Fibroblast of lung (primary cell): ENCODE measurements at regions not wholly inside any gene's neighbourhood (a gene's known extent, or its start where the extent isn't known, plus 50 kb on each side); places are given as distances from the start of the nearest gene placed in this dataset.
A peak's percentile ranks its signal among the peaks of the same experiment; 100 is the strongest.

Source experiments
- DNase-seq, 2 donors: peaks; one replicate each; pipeline versions ENCODE4 v3.0.0 to v3.0.0-alpha.2; 2010; ENCODE audit warnings: low read depth in 2 of 2
- H2AFZ ChIP-seq: 2 replicates; pipeline ENCODE4 v1.5.1; 2012; ENCODE audit warnings: low read length, control low read depth, inconsistent platforms
- H3K27ac ChIP-seq: 2 replicates; pipeline ENCODE4 v1.5.1; 2011; ENCODE audit warnings: low read length, control low read depth; ENCODE audit not compliant: insufficient read depth
- H3K27me3 ChIP-seq: 2 replicates; pipeline ENCODE4 v1.5.1; 2011; ENCODE audit warnings: mild to moderate bottlenecking, low read length; ENCODE audit not compliant: control insufficient read depth, insufficient read depth
- H3K36me3 ChIP-seq: 2 replicates; pipeline ENCODE4 v1.5.1; 2011; ENCODE audit warnings: low read length; ENCODE audit not compliant: control insufficient read depth, insufficient read depth
- H3K4me1 ChIP-seq: 2 replicates; pipeline ENCODE4 v1.5.1; 2011; ENCODE audit warnings: low read length; ENCODE audit not compliant: control insufficient read depth, insufficient read depth; ENCODE audit errors: extremely low read depth
- H3K4me2 ChIP-seq: 2 replicates; pipeline ENCODE4 v1.5.1; 2011; ENCODE audit warnings: low read length, control low read depth; ENCODE audit not compliant: insufficient read depth; ENCODE audit errors: extremely low read depth
- H3K4me3 ChIP-seq, 4 experiments: fragments of 200-600 bp in 1 of 4; sonication (generic) in 1 of 4; replicated peaks in 1 of 4; 2 replicates each; pipeline ENCODE4 v1.5.1; 2011 to 2016; ENCODE audit warnings: low read length in 4 of 4, low read depth in 3 of 4, mild to moderate bottlenecking in 3 of 4, control low read depth in 2 of 4, inconsistent platforms in 1 of 4, mixed read lengths in 1 of 4; ENCODE audit not compliant: insufficient read depth in 1 of 4; ENCODE audit errors: control extremely low read depth in 1 of 4
- H3K79me2 ChIP-seq: 2 replicates; pipeline ENCODE4 v1.5.1; 2012; ENCODE audit warnings: mild to moderate bottlenecking, low read length, inconsistent platforms; ENCODE audit not compliant: control insufficient read depth, insufficient read depth
- H3K9ac ChIP-seq: 2 replicates; pipeline ENCODE4 v1.5.1; 2011; ENCODE audit warnings: mild to moderate bottlenecking, low read length, control low read depth; ENCODE audit not compliant: insufficient read depth
- H3K9me3 ChIP-seq: 2 replicates; pipeline ENCODE4 v1.5.1; 2012; ENCODE audit warnings: low read depth, low read length; ENCODE audit not compliant: control insufficient read depth, insufficient read depth
- H4K20me1 ChIP-seq: 2 replicates; pipeline ENCODE4 v1.5.1; 2011; ENCODE audit warnings: low read length; ENCODE audit not compliant: control insufficient read depth, insufficient read depth; ENCODE audit errors: extremely low read depth
- CTCF ChIP-seq, 2 donors: IDR thresholded peaks in 1 of 2; conservative IDR thresholded peaks in 1 of 2; 1 replicate in 1 of 2; 2 replicates in 1 of 2; pipeline ENCODE4 v1.5.1; 2011 to 2012; ENCODE audit warnings: low read length in 2 of 2, control low read depth in 1 of 2, inconsistent platforms in 1 of 2, low read depth in 1 of 2, mild to moderate bottlenecking in 1 of 2
- EZH2 ChIP-seq: IDR thresholded peaks from 2 replicates; pipeline ENCODE4 v1.5.1; 2012; ENCODE audit warnings: low read length, control low read depth, mild to moderate bottlenecking; ENCODE audit errors: missing control alignments

- Histone ChIP-seq H4K20me1 (no peaks in the 10 kb centered on the region), H3K36me3 (no peaks in the 10 kb centered on the region), H3K27me3 (no peaks in the 10 kb centered on the region), H3K9me3 (no peaks in the 10 kb centered on the region), H3K27ac (no peak overlapping the region), H3K9ac (no peak overlapping the region), H2AFZ (no peak overlapping the region), H3K4me2 (no peak overlapping the region), H3K4me1 (no peaks in the 10 kb centered on the region), H3K4me3 (no peak overlapping the region), H3K79me2 (no peaks in the 10 kb centered on the region)
- no peak for DNase-seq
- TF ChIP-seq CTCF (conservative IDR thresholded peaks at IDR 0.05 in 1 of 2, IDR thresholded peaks at IDR 0.05 in 1 of 2; ENCODE audit: low read depth in 1 of 2, low read length in 2 of 2), result no peak
Observed at GRCh38 chr3:18901571-18901970, 246.7 kb upstream of the KCNH8 start.

GRCh38 chr3:18900994-18901393 is 247.3 kb upstream of the KCNH8 start:
- H3K4me1 ChIP-seq, result no peaks in the 10 kb centered on the region
- no peak for TF ChIP-seq CTCF (conservative IDR thresholded peaks at IDR 0.05 in 1 of 2, IDR thresholded peaks at IDR 0.05 in 1 of 2; ENCODE audit: low read depth in 1 of 2, low read length in 2 of 2)
- TF ChIP-seq EZH2, result no peak
- H2AFZ ChIP-seq, result no peak overlapping the region
- no peaks in the 10 kb centered on the region for H4K20me1 ChIP-seq
- no peak overlapping the region for H3K27ac ChIP-seq
- DNase-seq, result peak in 1 of 2 donors; percentile 28
- no peak overlapping the region for H3K4me2 ChIP-seq
- H3K36me3 ChIP-seq, result no peaks in the 10 kb centered on the region
- no peak overlapping the region for H3K4me3 ChIP-seq
- no peaks in the 10 kb centered on the region for H3K79me2 ChIP-seq
- H3K9me3 ChIP-seq, result no peaks in the 10 kb centered on the region
- H3K9ac ChIP-seq, result no peak overlapping the region
- no peaks in the 10 kb centered on the region for H3K27me3 ChIP-seq

- no peak for TF ChIP-seq CTCF (conservative IDR thresholded peaks at IDR 0.05 in 1 of 2, IDR thresholded peaks at IDR 0.05 in 1 of 2; ENCODE audit: low read depth in 1 of 2, low read length in 2 of 2)
- no peak for TF ChIP-seq EZH2
- H3K4me1 ChIP-seq, result no peaks in the 10 kb centered on the region
Observed at GRCh38 chr3:18898911-18899310, 249.4 kb upstream of the KCNH8 start.

More at GRCh38 chr3:18898911-18899310, 249.4 kb upstream of the KCNH8 start:
- Histone ChIP-seq H3K9ac (no peak overlapping the region), H3K27me3 (no peaks in the 10 kb centered on the region), H3K27ac (no peak overlapping the region), H3K4me2 (no peak overlapping the region), H3K36me3 (no peaks in the 10 kb centered on the region), H3K79me2 (no peaks in the 10 kb centered on the region), H3K9me3 (no peaks in the 10 kb centered on the region), H2AFZ (no peak overlapping the region), H3K4me3 (no peak overlapping the region), H4K20me1 (no peaks in the 10 kb centered on the region)
- DNase-seq, result no peak
